Muscle of leg (tissue), 3 donors: ENCODE measurements at regions not wholly inside any gene's neighbourhood (a gene's known extent, or its start where the extent isn't known, plus 50 kb on each side); places are given as distances from the start of the nearest gene placed in this dataset.
"Not testable (repeated sequence)": the region's sequence is repeated elsewhere in the genome, so short reads cannot be mapped to it uniquely, and the experiment has no call there.

Experiments used
- DNase-seq: peaks from one replicate; pipeline ENCODE4 v3.0.0; 2013
- H3K27ac ChIP-seq: one replicate; pipeline ENCODE4 v1.5.1; 2013; ENCODE audit warnings: mild to moderate bottlenecking, low read length, control low read depth
- H3K27me3 ChIP-seq: one replicate; pipeline ENCODE4 v1.6.1; 2013; ENCODE audit warnings: low read length; ENCODE audit not compliant: control insufficient read depth, insufficient read depth
- H3K36me3 ChIP-seq: one replicate; pipeline ENCODE4 v1.6.1; 2013; ENCODE audit warnings: low read length; ENCODE audit not compliant: control insufficient read depth, insufficient read depth
- H3K4me1 ChIP-seq: one replicate; pipeline ENCODE4 v1.6.1; 2013; ENCODE audit warnings: low read length; ENCODE audit not compliant: control insufficient read depth, insufficient read depth
- H3K4me3 ChIP-seq: one replicate; pipeline ENCODE4 v1.5.1; 2013; ENCODE audit warnings: low read length, control low read depth
- H3K9me3 ChIP-seq: replicated peaks from 2 replicates; pipeline ENCODE4 v1.6.1; 2013; ENCODE audit warnings: low read depth, low read length; ENCODE audit not compliant: control insufficient read depth
- WGBS: methylation state at CpG from one replicate; pipeline ENCODE4 v1.1.5; 2013; ENCODE audit warnings: missing lambda C conversion rate; ENCODE audit not compliant: insufficient coverage; 5-methylcytosine and 5-hydroxymethylcytosine counted together

- H3K4me3 ChIP-seq: no peak overlapping the region
- H3K4me1 ChIP-seq: no peaks in the 10 kb centered on the region
- H3K36me3 ChIP-seq: no peaks in the 10 kb centered on the region
- no peak overlapping the region for H3K27ac ChIP-seq
- peaks cover 3% of the 10 kb centered on the region for H3K9me3 ChIP-seq
- 88% methylated on average over 2 of the region's 5 CpGs for WGBS
- H3K27me3 ChIP-seq: no peaks in the 10 kb centered on the region
- DNase-seq: no peak
Measured at GRCh38 chr13:55948175-55948574, 1192.5 kb upstream of the PRR20A start.

DNA sequence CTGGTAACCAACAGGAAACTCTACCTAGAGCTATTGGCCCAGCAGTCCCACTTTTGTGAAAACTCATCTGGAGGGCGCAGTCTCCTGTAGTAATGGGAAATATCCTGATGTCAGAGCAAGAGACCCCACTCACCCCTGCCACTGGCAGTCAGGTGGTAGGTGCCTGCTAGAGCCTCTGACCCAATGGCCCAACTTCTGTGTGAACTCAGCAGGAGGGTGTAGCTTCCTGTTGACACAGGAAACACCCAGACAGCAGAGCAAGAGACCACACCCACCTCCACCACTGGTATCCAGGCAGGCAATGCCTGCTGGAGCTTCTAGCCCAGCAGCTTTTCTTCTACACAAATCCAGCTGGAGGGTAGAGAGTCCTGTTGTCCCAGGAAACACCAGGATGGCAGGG lies 1176.8 kb upstream of the PRR20A start:
- Histone ChIP-seq H3K36me3 (no peaks in the 10 kb centered on the region), H3K27ac (no peak overlapping the region), H3K9me3 (peaks cover 8% of the 10 kb centered on the region), H3K4me1 (no peaks in the 10 kb centered on the region), H3K27me3 (no peaks in the 10 kb centered on the region), H3K4me3 (no peak overlapping the region)
- WGBS: 89% methylated on average over 1 of the region's 1 CpG
- no peak for DNase-seq

GRCh38 chr13:55967055-55967454 lies 1173.7 kb upstream of the PRR20A start:
- Histone ChIP-seq H3K27me3 (no peaks in the 10 kb centered on the region), H3K4me3 (no peak overlapping the region), H3K9me3 (peaks cover 8% of the 10 kb centered on the region), H3K36me3 (no peaks in the 10 kb centered on the region), H3K27ac (no peak overlapping the region), H3K4me1 (no peaks in the 10 kb centered on the region)
- no CpG with 5 or more reads among the region's 3 CpGs for WGBS
- no peak for DNase-seq

GRCh38 chr13:55977436-55977835 lies 1163.3 kb upstream of the PRR20A start:
- Histone ChIP-seq H3K27me3 (no peaks in the 10 kb centered on the region), H3K4me1 (no peaks in the 10 kb centered on the region), H3K27ac (no peak overlapping the region), H3K9me3 (peaks cover 6% of the 10 kb centered on the region), H3K36me3 (no peaks in the 10 kb centered on the region), H3K4me3 (no peak overlapping the region)
- WGBS: 92% methylated on average over 4 of the region's 6 CpGs
- DNase-seq: no peak

DNA sequence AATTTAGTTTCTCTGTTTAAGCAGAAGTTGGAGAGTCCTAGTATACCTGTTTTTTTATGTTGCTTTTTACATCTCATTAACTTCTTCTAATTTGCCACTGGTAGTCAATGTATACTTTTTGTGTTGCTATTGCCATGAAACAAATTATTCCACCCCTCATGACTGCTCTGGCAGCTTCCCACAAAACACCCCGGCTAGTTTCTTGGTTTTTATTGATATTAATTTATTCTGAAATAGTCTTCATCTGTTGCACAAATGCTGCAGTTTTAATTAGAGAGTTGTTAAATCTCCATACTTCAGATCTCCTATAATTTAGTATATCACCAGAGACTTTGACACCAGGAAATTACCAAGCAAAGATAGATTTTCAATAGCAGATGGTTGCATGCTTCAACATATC lies 1159.3 kb upstream of the PRR20A start:
- Histone ChIP-seq H3K4me3 (no peak overlapping the region), H3K9me3 (peaks cover 6% of the 10 kb centered on the region)
- WGBS: no CpG with 5 or more reads among the region's 1 CpG

DNA sequence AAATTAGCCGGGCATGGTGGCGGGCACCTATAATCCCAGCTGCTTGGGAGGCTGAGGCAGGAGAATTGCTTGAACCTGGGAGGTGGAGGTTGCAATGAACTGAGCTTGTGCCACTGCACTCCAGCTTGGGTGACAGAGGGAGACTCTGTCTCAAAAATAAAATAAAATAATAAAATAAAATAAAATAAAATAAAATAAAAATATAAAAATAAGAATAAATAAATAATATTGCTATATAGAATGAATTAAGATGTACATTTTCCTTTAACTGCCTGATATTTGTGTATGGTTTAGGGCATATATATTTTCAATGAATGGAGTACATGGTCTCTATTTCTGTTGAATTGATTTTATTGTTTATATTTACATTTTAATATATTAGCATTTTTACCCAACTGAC lies 1156.7 kb upstream of the PRR20A start:
- not testable (repeated sequence) for H3K36me3 ChIP-seq, H3K27me3 ChIP-seq, H3K4me3 ChIP-seq, DNase-seq, H3K4me1 ChIP-seq, H3K9me3 ChIP-seq, H3K27ac ChIP-seq
- no CpG with 5 or more reads among the region's 2 CpGs for WGBS

More for the DNA sequence above, 1159.3 kb upstream of the PRR20A start:
- Histone ChIP-seq H3K36me3 (no peaks in the 10 kb centered on the region), H3K4me1 (no peaks in the 10 kb centered on the region), H3K27me3 (no peaks in the 10 kb centered on the region), H3K27ac (no peak overlapping the region)
- no peak for DNase-seq

GRCh38 chr13:55990631-55991030 lies 1150.1 kb upstream of the PRR20A start:
- Histone ChIP-seq H3K9me3 (no peaks in the 10 kb centered on the region), H3K4me3 (no peak overlapping the region), H3K27me3 (no peaks in the 10 kb centered on the region), H3K4me1 (no peaks in the 10 kb centered on the region), H3K36me3 (no peaks in the 10 kb centered on the region), H3K27ac (no peak overlapping the region)
- DNase-seq: no peak
- WGBS: no CpG with 5 or more reads among the region's 3 CpGs

- H3K9me3 ChIP-seq: no peaks in the 10 kb centered on the region
- H3K36me3 ChIP-seq: no peaks in the 10 kb centered on the region
- H3K4me1 ChIP-seq: no peaks in the 10 kb centered on the region
- no peak overlapping the region for H3K4me3 ChIP-seq
- no peaks in the 10 kb centered on the region for H3K27me3 ChIP-seq
- peak; percentile 8 for DNase-seq
- H3K27ac ChIP-seq: no peak overlapping the region
- no CpG with 5 or more reads among the region's 2 CpGs for WGBS
Measured at GRCh38 chr13:55991666-55992065, 1149.1 kb upstream of the PRR20A start.

- Histone ChIP-seq H3K27ac (no peak overlapping the region), H3K27me3 (no peaks in the 10 kb centered on the region), H3K4me3 (no peak overlapping the region), H3K9me3 (no peaks in the 10 kb centered on the region), H3K4me1 (no peaks in the 10 kb centered on the region), H3K36me3 (no peaks in the 10 kb centered on the region)
- WGBS: no CpG with 5 or more reads among the region's 1 CpG
- DNase-seq: peak; percentile 32
Measured at GRCh38 chr13:55992145-55992544, 1148.6 kb upstream of the PRR20A start.

- Histone ChIP-seq H3K4me1 (no peaks in the 10 kb centered on the region), H3K27me3 (no peaks in the 10 kb centered on the region), H3K4me3 (no peak overlapping the region), H3K36me3 (no peaks in the 10 kb centered on the region), H3K27ac (no peak overlapping the region), H3K9me3 (no peaks in the 10 kb centered on the region)
- DNase-seq: no peak
- WGBS: 100% methylated on average over 1 of the region's 2 CpGs
Measured at GRCh38 chr13:55999709-56000108, 1141.0 kb upstream of the PRR20A start.

DNA sequence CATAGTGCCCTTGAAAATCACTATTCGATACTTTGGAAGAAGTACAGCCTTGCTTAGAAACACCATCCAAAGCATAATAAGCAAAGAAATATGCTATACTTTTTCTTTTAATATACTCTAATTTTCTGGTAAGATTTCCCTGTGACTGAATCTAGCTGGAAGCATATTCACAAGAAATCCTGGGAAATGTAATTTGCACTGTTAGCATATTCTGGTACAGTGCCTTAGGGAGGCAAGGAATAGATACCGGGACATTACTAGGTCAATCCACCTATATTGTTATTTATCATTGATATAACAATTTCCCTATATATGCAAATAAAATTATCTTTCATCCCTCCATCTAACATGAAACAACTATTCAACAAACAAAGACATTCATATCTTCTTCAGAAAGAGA lies 1131.3 kb upstream of the PRR20A start:
- WGBS: no CpG with 5 or more reads among the region's 2 CpGs

More for the DNA sequence above, 1131.3 kb upstream of the PRR20A start:
- Histone ChIP-seq H3K27me3 (no peaks in the 10 kb centered on the region), H3K27ac (no peak overlapping the region), H3K4me1 (no peaks in the 10 kb centered on the region), H3K9me3 (no peaks in the 10 kb centered on the region), H3K4me3 (no peak overlapping the region), H3K36me3 (no peaks in the 10 kb centered on the region)
- DNase-seq: no peak
